Renal cortex interstitium (tissue), 11 donors: ENCODE measurements at regions not wholly inside any gene's neighbourhood (a gene's known extent, or its start where the extent isn't known, plus 50 kb on each side); places are given as distances from the start of the nearest gene placed in this dataset.
"Not testable (repeated sequence)": the region's sequence is repeated elsewhere in the genome, so short reads cannot be mapped to it uniquely, and the experiment has no call there.

Experiments used
- DNase-seq, 11 donors: peaks; one replicate each; pipeline ENCODE4 v3.0.0-alpha.2; 2013; ENCODE audit warnings: low read depth in 9 of 11, low spot score in 4 of 11; ENCODE audit errors: extremely low read depth in 1 of 11

DNA sequence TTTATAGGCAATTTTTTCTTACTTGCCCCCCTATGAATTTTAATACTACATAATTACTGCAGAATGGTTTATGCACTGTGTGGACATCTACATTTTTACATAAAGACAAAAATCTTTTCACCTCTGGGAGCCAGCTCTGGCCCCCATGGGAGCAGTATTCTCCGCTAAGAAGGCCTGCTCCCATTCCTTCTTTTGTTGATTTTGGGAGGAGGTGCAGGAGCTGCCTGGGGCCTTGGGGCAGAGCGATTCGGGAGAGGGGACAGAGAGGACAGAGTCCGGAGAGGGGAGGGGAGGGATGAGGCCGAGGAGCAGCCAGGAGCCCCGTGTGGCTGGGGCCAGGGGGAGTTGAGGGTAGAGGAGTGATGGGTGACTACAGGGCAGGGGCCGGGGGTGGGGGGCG lies 452.0 kb downstream of the PREX1 start:
- no peak for DNase-seq

DNA sequence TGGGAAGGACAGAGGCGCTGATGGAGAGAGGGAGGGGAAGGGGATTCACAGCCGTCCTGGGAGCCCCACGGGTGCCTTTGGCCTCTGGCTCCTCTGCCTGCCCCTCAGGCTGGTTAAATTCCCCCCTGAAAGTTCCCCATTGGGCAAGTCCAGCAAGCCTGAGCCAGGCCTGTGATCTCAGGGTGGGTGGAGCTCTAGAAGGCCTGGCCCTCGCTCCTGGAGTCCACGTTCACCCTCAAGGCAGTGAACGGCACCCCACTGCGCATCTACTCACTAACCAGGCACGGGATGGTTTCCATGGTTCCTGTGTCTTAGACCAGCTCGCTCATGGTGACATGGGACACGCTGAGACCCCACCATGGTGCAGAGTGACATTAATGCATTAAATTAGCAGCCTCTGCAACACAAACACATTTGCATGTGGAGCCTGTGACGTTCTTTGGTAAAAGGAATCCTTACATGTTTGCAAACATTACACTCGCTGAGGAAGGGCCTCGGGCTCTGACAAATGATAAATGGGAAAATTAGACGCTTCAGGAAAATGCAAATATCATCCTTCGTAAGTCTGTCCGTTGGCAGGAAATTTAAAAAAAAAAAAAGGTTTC lies 452.7 kb downstream of the PREX1 start:
- no peak for DNase-seq

DNA sequence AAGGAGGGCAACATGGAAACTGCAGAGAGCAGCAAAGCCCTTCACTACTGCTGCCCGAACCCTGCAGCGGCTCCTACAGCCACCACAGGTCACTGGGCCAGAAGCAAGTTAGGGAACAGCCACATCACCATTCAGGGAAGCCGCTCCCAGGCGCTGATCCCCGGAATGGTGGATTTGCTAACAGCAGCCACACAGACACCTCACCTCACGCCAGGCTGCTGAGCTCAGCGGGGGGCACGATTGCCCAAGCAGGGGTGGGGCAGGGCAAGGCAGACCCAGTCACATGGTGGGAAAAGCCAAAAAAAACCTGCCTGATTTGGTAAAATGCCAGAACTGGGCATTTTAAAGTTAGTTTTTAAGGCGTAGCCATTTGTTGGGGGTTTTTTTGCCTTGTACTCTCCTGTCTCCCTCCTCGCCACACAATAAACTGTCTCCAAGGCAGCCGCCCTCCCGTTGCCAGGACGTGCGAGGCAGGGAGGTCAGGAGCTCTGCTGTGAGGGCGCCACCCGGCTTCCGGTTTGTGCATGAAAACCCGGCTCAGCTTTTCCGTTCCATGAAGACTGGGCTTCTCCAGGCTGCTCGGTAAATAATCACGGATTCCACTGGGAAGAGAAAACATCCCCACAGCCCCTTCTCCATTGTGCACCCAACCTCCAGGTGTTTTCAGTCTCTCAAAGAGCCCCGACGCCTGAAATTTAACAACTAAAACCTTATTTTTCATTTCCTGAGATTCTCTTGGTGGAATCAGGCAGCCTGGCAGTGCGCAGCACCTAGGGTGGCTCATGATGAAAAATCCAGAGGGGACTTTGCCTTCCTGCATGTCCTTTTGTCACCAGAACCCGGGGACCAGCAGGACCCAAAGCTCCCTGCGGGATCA lies 453.5 kb downstream of the PREX1 start:
- peak in 1 of 11 donors; percentile 59 for DNase-seq

DNA sequence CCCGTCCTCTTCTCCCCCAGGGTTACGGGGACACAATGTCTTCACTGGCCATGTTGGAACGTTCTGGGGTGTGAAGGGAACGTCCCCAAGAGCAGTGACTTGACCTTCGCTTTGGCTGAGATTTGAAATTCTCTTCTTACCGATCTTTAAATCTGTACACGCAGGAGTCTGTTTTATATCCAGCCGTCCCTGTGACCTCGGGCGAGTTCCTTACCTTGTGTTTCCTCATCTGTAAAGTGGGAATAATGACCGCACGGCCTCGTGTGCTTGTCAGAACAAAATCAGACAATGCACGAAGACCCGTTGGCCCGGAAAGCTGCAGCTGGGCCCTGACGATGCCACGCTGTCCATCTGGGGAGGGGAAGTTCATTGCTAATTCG lies 454.3 kb downstream of the PREX1 start:
- no peak for DNase-seq

DNA sequence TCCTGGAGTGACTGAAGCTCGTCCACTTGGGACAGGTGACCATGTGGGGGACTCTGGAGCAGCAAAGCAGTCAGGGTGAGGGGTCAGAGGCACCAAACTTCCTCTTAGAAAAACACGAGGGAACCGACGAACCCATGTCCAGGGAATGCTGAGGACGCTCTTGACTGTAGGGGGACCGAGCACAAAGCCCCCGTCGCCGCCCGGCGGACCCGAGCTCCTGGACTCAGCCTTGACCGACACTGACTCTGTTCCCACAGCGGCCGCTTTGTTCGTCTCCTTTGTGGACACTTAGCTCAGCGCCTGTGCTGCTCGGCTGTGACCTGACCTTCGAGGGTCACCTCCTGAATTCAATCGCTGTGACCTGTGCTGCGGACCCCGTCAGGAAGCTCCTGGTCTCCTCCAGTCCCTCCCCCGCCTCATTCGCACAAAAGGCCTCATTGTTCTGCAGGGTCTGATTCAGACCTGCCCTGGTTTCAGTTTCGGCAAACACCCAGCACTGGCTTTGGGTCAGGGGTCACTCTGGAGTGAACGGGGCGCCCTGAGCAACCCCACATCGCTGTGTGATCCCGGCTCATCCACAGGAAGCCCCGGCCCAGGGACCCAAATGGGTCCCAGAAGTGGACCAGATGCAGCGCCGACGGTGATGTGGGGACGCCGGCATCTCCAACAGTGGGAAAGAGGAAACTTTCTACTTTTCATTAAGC lies 454.8 kb downstream of the PREX1 start:
- DNase-seq: not testable (repeated sequence)

DNA sequence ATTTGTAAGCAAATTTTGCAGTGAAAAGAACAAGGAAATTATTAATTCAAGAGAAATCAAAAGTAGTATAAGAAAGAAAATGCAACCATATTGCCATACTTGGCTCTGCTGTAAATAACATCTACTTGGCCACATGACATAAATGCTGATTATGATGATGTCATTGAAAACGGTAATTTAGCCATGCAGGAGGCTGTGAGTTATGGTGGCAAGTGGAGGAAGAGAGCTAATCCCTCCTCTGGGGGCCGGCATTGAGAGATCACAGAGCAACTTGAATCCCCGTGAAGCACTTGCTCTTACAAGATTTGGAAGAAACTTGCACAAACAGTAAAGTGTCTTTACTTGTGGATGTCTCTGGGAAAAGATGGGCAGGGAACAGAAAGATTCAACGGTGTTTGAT lies 456.6 kb downstream of the PREX1 start:
- DNase-seq: no peak

DNA sequence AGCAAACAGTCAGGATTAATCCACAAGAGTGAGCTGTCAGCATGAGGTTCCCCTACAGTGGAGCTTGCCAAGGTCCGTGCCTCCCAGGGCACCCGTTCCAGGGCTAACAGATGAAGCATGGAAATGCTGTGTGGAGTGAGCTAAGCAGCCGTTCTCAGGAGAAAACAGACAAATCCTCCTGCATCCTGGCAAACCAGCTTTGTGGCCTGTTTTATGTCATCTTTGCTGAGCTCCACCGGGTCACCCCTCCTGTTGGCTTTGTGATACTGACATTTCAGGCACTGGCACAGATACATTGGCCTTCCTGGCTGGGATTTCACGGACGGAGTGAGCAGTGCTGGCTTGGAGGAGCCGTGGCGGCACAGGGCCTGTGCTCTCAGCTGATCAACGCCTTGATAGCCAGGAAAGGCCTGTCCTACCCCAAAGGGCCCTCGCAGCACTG lies 459.2 kb downstream of the PREX1 start:
- not testable (repeated sequence) for DNase-seq

DNA sequence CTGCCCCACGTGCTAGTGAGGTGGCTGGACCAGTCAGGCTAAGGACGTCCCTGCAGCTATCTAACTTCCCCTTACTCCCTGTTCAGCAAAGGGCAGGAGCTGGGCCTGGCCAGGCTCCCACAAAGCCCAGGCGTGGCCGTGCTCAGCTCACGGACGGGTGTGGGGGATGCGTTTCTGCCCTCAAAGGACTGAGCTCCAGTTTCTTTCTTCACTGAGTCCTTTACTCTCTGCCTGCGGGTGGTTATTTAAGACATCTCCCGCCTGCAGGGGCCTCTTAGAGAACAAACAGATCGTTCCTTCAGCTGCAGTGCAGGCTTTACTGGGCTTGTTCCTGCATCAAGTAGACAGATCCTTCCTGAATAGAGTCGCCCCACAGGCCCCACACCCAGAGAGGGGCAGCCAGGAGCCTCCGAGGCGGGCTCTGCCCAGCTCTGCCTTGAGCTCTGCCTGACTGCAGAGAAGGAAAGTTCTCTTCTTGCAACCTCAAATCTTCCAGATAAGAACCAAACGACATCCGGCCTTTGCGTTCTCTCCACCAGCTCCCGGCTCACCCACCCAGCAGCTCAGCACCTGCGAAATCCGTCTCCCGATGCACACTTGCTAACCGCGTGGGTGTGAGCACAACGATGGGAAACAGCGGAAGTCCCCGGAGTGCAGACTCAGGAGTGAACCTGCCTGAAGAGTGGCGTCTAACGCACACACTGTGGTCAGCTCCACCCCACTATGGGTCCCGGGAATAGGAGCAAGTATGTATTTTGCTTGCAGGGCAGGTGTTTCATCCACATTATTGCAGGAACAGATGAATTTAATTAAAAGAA lies 460.0 kb downstream of the PREX1 start:
- not testable (repeated sequence) for DNase-seq

DNA sequence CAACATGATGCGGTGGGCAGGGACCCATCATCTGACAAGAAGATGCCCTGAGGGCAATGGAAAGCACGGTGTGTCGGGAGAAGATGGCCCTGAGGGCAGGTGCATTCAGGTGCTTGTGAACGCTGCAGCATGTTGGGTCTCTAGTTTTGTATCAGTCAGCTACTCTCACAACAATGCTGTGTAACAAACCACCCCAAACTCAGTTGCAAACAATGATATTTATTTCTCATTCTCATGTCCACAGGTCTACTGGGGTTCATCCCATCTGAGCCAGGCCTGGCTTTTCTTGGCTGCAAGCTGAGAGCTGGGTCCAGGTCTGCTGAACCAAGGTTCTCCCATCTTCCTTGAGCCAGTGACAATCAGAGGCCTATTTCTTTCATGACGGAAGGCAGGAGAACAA lies 461.6 kb downstream of the PREX1 start:
- no peak for DNase-seq

DNA sequence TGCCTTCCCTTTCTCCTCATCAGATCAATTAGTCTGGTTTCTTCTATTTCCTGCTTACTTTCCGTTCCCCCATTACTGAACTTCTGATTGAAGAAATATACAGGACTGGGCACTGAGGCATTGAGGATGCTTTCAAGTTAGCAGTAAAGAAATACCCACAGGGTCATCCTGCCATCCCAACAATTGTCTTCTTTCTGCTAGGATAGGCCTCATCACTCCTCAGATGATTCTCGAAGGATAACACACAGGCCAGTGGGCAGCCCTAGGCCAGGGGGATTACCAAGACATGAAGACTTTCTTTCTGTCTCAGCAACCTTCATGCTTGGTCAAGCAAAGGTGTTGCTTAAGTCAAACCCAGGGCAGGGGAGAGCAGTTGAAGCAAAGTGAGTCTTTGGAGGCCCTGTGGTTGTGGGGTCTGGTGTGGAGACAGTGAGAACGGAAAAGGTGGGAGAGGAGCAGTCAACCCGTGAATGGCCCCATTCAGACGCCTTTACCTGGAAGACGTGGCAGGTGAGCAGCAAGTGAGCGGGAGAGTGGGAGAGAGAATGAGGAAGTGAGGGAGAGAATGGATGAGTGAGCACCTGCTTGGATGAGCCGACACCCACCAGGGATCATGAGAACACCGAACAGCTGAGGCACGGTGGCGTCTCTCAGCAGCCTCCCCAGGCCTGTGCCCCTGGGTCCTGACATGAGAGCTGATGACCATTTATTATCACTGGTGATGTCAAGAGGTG lies 462.9 kb downstream of the PREX1 start:
- DNase-seq: no peak

DNA sequence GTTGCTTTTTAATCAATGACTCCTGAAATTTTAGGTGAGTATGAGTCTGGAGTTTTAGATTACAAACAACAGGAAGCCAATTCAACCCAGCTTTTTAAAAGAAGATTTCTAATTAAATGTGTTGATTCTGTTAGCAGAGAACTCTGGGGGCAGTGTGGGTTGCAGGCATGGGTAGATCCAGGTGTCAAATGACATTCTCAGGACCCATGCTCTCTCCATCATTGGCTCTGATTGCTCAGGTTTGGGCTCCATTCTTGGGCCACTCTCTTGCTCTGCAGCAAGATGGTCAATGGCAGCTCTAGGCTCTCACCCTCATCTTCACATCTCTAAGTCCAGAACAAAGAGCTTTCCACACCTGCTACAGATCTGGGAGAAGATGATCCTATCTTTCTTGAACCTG lies 463.7 kb downstream of the PREX1 start:
- DNase-seq: no peak

DNA sequence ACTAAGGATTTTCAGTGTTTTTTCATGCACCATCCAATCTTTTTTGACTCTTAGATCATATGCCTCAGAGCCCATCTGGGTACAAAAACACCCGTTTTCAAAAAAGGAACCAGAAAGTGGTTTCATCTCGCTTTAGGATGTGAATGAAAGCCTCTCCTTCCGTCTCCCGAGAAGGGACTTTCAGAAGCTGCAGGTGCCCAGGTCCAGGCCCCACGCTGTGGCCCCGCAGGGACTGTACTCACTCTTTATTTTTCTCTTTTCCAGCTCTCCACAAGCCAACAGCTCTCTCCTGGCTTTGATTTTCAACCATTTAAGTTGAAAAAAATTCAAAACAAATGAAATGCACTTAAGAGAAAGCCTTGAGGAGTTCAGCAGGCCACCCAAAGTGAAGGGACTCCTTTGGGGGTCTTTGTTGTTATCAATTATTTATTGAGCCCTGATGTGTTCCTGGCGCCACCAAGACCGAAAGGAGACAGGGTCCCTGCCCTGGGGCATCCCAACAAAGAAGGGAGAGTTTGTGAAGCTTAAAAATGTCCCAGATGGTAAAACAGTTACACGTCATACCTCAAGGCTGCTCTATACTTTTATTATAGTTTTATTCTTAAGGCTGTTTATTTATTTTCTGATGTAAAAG lies 467.3 kb downstream of the PREX1 start:
- DNase-seq: no peak

DNA sequence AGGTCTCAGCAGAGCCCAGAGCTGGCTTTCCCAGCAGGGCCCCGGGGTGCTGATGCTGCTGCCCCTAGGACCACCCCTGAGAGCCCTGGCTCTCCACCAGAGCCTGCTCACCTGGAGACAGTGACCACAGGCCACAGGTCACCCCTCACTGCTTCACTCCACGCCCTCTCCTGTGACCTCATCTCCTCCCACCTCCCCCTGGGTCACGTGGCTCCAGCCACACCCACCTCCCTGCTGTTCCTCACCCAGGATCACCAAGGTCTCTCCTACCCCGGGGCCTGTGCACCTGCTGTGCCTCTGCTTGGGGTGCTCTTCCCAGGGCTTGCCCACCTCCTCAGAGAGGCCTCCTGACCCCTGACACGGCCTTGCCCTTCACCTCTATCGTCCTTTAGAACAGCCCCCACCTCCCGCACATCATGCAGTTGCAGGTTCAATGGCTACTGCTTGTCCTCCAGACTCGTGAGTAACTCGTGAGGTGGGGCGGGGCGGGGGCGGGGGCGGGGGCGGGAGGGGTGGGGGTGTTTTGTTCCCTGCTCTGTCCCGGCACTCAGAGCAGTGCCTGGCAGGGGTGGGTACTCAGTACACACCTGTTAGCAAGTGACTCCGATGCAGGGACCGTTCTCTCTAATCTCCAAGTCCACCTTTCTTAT lies 468.0 kb downstream of the PREX1 start:
- DNase-seq: no peak

DNA sequence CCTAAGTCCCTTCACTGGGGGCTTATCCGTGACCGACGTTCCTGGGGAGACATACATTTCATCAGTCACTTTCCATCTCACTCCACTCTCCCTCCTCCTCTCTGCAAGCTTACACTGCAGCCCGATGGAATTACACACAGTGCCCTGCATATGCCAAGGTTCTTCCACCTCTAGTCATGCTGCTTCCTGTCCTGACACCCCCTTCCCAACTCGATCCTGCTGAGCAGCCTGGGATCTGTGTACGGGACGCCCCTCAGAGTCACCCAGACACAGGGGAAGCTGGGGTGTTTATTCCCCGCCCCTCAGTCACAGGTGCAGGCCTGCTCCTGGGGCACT lies 468.8 kb downstream of the PREX1 start:
- DNase-seq: not testable (repeated sequence)

DNA sequence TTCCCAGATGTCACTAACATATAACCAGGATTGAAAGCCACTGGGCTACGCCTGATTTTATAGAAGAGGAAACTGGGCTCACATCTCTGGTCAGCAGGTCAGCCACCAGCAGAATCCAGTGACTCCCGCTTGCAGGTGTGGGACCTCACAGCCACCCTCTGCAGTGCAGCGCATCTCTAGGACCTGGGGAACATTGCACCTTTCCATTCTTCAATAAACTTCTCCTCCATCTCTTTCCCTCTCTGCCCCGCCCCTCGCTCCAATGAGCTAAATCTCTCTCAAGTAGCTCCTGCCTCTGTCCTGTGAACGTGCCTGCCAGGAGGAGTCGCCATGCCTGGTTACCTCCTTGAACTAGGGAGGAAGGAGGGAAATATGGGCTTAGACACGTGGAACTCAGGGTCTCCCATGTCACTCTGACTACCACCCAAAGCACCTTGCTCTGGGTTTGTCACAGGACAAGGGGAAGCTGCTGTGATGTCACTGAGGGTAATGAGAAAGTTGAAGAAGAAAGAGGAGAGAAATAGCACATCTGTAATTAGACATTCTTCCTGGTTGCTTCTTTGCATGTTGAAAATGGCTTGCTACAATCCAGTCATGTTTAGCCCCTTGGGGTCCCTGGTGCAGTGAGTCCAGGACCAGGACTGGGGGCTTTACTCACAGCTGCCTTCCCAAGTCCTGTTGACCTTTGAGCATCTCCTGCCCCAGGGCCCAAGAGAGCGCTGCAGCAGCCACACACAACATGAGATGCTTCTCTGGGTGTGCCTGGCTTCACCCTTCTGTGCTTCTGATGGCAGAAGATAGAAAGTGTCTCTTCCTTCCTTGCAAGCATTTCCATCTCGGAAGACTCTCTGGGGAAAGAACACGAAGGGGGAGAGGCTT lies 469.4 kb downstream of the PREX1 start:
- DNase-seq: no peak

DNA sequence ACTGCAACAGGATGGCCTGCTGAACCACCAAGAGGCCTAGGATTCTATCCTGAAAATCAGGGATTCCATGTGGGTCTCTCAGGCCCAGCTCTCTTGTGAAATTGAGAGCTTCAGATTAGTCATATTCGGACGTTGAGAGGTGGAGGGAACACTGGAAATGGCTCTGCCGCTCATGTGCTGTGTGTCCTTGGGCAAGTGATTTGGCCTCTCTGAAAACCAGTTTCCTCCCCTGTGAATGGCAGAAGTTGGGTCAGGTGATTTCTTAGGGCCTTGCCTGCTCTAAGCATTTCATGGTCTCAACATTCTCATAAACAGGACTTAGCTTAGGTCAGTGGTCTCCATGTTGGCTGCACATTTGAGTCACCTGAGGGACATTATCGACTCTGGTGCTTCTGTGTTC lies 470.1 kb downstream of the PREX1 start:
- DNase-seq: no peak

DNA sequence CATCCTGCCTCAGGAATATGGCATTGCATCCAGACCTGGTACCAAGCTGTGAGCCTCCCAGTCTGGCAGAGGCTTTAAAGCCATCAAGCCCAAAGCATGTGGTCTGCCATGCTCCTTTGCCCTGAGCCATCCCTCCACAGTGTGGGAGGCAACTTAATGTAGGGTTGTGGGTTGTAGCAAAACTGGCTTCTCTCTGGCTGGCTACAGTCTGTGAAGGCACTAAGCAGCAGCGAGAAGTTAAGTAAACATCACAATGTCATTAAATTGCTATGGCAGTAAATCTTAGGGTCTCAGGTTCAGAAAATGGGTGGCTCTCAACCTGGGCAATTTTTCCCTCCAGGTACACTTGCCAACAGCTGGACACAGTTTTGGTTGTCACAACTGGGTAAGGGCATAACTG lies 472.9 kb downstream of the PREX1 start:
- no peak for DNase-seq
